ENCODE measurements at regions not wholly inside any gene's neighbourhood (a gene's known extent, or its start where the extent isn't known, plus 50 kb on each side); places are given as distances from the start of the nearest gene placed in this dataset.

DNA sequence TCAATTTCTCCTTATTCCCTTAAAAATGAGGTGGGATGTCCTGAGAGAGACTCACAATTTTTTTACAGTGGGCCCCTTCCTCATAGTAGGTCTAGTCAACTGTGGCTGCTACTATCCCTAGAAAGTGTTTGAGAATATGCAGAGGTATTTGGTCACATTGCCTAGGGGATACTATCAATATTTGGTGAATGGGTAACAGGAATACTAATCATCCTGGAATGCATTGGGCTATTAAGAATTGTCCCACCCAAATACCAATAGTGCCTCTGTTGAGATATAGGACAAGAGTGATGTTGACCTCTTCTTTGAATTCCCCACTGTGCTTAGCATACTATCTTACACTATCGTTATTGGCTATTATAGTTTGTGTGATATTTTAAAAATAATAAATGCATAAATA is 389.4 kb downstream of the DIPK2A start:
- H3K36me3 ChIP-seq, result no peaks in the 10 kb centered on the region
- no peaks in the 10 kb centered on the region for H3K27me3 ChIP-seq
- ATAC-seq (no peak), DNase-seq (no peak)
- H3K4me1 ChIP-seq, result no peaks in the 10 kb centered on the region
- no peak overlapping the region for H3K4me3 ChIP-seq
- TF ChIP-seq, protein P1, sequence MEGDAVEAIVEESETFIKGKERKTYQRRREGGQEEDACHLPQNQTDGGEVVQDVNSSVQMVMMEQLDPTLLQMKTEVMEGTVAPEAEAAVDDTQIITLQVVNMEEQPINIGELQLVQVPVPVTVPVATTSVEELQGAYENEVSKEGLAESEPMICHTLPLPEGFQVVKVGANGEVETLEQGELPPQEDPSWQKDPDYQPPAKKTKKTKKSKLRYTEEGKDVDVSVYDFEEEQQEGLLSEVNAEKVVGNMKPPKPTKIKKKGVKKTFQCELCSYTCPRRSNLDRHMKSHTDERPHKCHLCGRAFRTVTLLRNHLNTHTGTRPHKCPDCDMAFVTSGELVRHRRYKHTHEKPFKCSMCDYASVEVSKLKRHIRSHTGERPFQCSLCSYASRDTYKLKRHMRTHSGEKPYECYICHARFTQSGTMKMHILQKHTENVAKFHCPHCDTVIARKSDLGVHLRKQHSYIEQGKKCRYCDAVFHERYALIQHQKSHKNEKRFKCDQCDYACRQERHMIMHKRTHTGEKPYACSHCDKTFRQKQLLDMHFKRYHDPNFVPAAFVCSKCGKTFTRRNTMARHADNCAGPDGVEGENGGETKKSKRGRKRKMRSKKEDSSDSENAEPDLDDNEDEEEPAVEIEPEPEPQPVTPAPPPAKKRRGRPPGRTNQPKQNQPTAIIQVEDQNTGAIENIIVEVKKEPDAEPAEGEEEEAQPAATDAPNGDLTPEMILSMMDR (IDR thresholded peaks at IDR 0.05), result no peak
- H3K9me3 ChIP-seq, result no peaks in the 10 kb centered on the region
- intact Hi-C loops (cut with DNase I), result no loop called here
- H3K27ac ChIP-seq, result no peak overlapping the region

DNA sequence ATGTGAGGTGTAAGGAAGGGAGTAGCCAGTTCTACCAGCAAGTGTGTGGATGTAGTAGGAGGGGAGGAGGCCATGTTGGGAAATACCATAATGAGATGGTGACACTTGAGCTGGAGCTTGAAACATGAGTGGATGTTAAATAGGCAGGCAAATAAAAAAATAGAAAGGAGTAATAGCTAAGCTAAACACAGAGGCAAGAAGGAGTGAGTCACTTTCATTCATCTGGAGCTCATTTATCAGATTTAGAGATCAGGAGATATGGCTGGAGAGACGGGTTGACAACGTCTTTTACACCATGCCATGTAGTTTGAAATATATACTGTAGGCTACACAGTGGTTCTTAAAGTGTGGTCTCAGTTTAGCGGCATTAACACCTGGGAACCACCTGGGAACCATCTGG is 390.5 kb downstream of the DIPK2A start:
- peak; percentile 79 for ATAC-seq
- no peaks in the 10 kb centered on the region for H3K36me3 ChIP-seq
- intact Hi-C loops (cut with DNase I), result no loop called here
- H3K4me3 ChIP-seq, result no peak overlapping the region
- H3K27ac ChIP-seq, result no peak overlapping the region
- TF ChIP-seq, protein P1 (IDR thresholded peaks at IDR 0.05), result no peak
- peaks cover 0 to under 1% of the 10 kb centered on the region in 2 donors for H3K9me3 ChIP-seq
- no peaks in the 10 kb centered on the region for H3K4me1 ChIP-seq
- no peaks in the 10 kb centered on the region for H3K27me3 ChIP-seq
- DNase-seq, result no peak

DNA sequence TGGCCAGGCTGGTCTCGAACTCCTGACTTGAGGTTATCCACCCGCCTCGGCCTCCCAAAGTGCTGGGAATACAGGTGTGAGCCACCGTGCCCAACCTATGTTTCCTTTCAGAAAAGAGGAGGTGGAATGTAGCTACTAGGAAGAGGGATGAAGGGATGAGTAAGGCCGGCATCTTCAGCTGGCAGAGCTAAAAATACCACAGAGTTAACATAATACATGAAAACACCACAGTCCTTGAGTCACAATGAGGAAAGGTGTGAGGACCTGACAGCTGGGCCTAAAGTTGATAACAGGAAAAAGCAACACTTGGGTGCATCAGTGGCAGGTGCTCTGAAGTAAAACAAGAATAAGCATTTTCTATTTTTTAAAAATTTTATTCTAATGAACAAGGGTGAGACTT is 392.2 kb downstream of the DIPK2A start:
- no peak overlapping the region for H3K27ac ChIP-seq
- DNase-seq, result no peak
- H3K27me3 ChIP-seq, result no peaks in the 10 kb centered on the region
- intact Hi-C loops (cut with DNase I), result no loop called here
- TF ChIP-seq, protein P1 (IDR thresholded peaks at IDR 0.05), result no peak
- H3K36me3 ChIP-seq, result no peaks in the 10 kb centered on the region
- peaks cover 0 to 16% of the 10 kb centered on the region in 2 donors for H3K9me3 ChIP-seq
- no peak overlapping the region for H3K4me3 ChIP-seq
- no peak for ATAC-seq
- H3K4me1 ChIP-seq, result no peaks in the 10 kb centered on the region

DNA sequence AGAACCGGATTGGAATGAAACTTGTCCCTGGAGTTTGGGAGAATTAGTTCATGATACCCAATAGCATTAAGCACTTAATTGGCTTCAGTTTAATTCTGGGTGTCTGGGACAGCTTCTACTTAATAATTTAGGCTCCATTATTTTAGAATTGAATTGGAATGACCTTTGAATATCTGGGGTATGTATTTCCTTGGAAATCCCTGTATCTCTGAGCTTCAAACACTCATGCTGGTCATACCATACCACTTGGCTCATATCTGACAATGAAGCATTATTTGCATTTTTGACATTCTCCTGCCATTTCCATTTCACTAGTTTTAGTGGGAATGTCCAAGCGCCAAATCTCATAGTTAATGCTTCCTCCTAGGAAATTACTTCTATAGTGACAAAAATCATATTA is 393.1 kb downstream of the DIPK2A start:
- H3K4me1 ChIP-seq, result no peaks in the 10 kb centered on the region
- TF ChIP-seq, protein P1 (IDR thresholded peaks at IDR 0.05), result no peak
- H3K36me3 ChIP-seq, result no peaks in the 10 kb centered on the region
- no peak overlapping the region for H3K27ac ChIP-seq
- no peaks in the 10 kb centered on the region for H3K27me3 ChIP-seq
- no peak overlapping the region for H3K4me3 ChIP-seq
- no peak for ATAC-seq
- peaks cover 0 to 23% of the 10 kb centered on the region in 2 donors for H3K9me3 ChIP-seq
- intact Hi-C loops (cut with DNase I), result no loop called here
- no peak for DNase-seq

DNA sequence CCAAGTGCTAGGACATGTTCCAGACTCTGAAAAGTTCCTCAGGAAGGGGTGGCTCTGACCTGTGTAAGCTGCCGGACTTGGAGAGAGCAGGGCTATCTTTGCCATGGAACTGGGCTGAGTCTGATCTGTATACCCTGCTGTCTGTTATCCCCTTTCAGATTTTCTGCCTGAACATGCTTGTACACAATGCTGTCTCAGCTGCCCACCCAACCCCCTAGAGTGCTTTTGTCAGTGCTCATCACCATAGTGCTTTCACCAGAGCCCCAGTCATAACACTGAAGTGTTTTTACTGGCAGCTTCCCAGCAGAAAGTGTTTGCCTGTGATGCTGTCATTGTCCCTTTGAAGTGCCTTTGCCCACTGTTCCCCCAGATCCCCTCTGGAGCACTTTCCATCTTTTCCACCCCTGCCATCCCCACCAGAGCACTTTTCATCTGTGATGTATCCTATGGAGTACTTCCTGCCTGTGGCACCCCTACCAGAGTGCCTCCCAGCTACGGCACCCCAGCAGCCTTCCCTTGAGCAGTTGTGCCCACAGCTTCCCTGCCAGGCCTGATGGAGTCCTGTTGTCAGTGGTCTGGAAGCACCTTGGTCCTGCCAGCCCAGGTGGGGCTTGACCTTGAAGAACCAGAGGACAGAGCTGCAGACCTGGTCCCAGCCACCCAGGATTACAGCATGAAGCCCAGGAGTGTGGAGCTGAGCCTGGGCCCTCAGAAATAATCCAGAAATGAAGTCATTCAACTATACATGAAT is 397.7 kb downstream of the DIPK2A start:
- no peaks in the 10 kb centered on the region for H3K27me3 ChIP-seq
- intact Hi-C loops (cut with DNase I), result no loop called here
- ATAC-seq (no peak), DNase-seq (peak in 1 of 4 donors; percentile 34)
- TF ChIP-seq, protein P1 (IDR thresholded peaks at IDR 0.05), result no peak
- no peaks in the 10 kb centered on the region for H3K4me1 ChIP-seq
- H3K9me3 ChIP-seq, result peaks cover 0 to 23% of the 10 kb centered on the region in 2 donors
- H3K4me3 ChIP-seq, result no peak overlapping the region
- no peaks in the 10 kb centered on the region for H3K36me3 ChIP-seq
- H3K27ac ChIP-seq, result no peak overlapping the region

Data from left lung (tissue), 4 donors.